Activated CD4-positive, alpha-beta memory T cell treated with anti-CD3 and anti-CD28 coated beads for 36 hours (primary cell): ENCODE measurements at regions not wholly inside any gene's neighbourhood (a gene's known extent, or its start where the extent isn't known, plus 50 kb on each side); places are given as distances from the start of the nearest gene placed in this dataset.
"Not testable (repeated sequence)": the region's sequence is repeated elsewhere in the genome, so short reads cannot be mapped to it uniquely, and the experiment has no call there.

Experiments
- CTCF ChIA-PET: fragments of 350-600 bp; sonication (Branson Sonifier 250); formaldehyde crosslinking; loops from one replicate; lab custom pipeline; 2021; ENCODE audit warnings: antibody characterized with exemption, inconsistent platforms; lab: Charles Lee
- POLR2A ChIA-PET: fragments of 350-600 bp; sonication (Branson Sonifier 250); formaldehyde crosslinking; loops from one replicate; lab custom pipeline; 2021; ENCODE audit warnings: antibody characterized with exemption; lab: Charles Lee
- DNase-seq: peaks from one replicate; pipeline ENCODE4 v3.0.0-alpha.2; 2020
- H3K27ac Mint-ChIP-seq: one replicate; pipeline ENCODE4 v1.8.0; 2021; ENCODE audit warnings: mixed read lengths
- H3K27me3 Mint-ChIP-seq: one replicate; pipeline ENCODE4 v1.8.0; 2021; ENCODE audit warnings: mixed read lengths
- H3K36me3 Mint-ChIP-seq: one replicate; pipeline ENCODE4 v1.8.0; 2021; ENCODE audit warnings: mixed read lengths
- H3K4me1 Mint-ChIP-seq: one replicate; pipeline ENCODE4 v1.8.0; 2021; ENCODE audit warnings: low read depth, mixed read lengths
- H3K4me3 Mint-ChIP-seq: one replicate; pipeline ENCODE4 v1.8.0; 2021; ENCODE audit warnings: mild to moderate bottlenecking, mixed read lengths
- H3K9me3 Mint-ChIP-seq: one replicate; pipeline ENCODE4 v1.8.0; 2021; ENCODE audit warnings: mixed read lengths
- intact Hi-C: fragments of 100-400 bp; cut with micrococcal nuclease; formaldehyde crosslinking; loops from one replicate; pipeline ENCODE4 v1.15.1; 2023

DNA sequence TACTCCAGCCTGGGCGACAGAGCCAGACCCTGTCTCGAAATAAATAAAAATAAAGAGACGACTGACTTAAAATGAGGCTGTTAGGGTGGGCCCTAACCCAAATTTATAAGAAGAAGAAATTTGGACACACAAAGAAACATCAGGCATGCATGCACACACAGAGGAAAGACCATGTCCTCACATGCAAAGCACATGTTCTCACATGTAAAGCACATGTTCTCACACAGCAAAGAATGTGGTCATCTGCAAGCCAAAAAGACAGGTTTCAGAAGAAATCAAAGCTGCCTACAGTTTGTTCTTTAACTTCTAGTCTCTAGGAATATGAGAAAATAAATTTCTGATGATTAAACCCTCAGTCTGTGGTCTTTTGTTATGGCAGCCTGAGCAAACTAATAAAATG is 132.3 kb upstream of the CRIM1 start:
- peaks cover under 1% of the 10 kb centered on the region for H3K9me3 Mint-ChIP-seq
- H3K27me3 Mint-ChIP-seq, result peaks cover under 1% of the 10 kb centered on the region
- H3K36me3 Mint-ChIP-seq, result no peaks in the 10 kb centered on the region
- POLR2A ChIA-PET, result no interaction called here
- no peak overlapping the region for H3K4me3 Mint-ChIP-seq
- no peak for DNase-seq
- intact Hi-C loops, result no loop called here
- no peak overlapping the region for H3K27ac Mint-ChIP-seq
- CTCF ChIA-PET, result no interaction called here
- H3K4me1 Mint-ChIP-seq, result no peaks in the 10 kb centered on the region

DNA sequence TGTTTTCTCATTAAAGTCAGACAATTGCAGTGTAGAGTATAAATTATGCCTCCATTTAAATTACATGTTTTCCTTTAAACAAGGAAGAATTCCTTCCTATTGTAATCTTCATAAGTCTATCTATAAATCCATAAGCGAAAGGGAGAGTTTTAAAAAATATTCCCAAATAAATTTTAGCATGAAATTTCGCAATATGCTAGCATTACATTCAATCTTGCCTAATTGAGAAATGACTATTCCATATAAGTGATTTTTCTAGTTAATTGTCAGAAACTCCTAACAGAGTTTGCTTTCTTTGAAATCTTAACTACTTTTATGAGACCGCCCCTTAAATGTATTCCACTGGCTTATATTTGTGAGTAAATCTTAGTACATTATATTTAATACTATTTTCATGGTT is 133.1 kb upstream of the CRIM1 start:
- peaks cover 2% of the 10 kb centered on the region for H3K9me3 Mint-ChIP-seq
- H3K4me1 Mint-ChIP-seq, result no peaks in the 10 kb centered on the region
- intact Hi-C loops, result no loop called here
- peaks cover 1% of the 10 kb centered on the region for H3K27me3 Mint-ChIP-seq
- ChIA-PET POLR2A (no interaction called here), CTCF (no interaction called here)
- DNase-seq, result no peak
- no peak overlapping the region for H3K27ac Mint-ChIP-seq
- H3K36me3 Mint-ChIP-seq, result no peaks in the 10 kb centered on the region
- H3K4me3 Mint-ChIP-seq, result no peak overlapping the region

GRCh38 chr2:36214691-36215090 is 140.9 kb upstream of the CRIM1 start:
- Mint-ChIP-seq H3K4me3 (no peak overlapping the region), H3K27ac (no peak overlapping the region), H3K9me3 (peaks cover 4% of the 10 kb centered on the region), H3K27me3 (peaks cover 1% of the 10 kb centered on the region), H3K4me1 (no peaks in the 10 kb centered on the region), H3K36me3 (no peaks in the 10 kb centered on the region)
- DNase-seq, result no peak
- intact Hi-C loops, result no loop called here
- POLR2A ChIA-PET, result no interaction called here
- CTCF ChIA-PET, result no interaction called here

DNA sequence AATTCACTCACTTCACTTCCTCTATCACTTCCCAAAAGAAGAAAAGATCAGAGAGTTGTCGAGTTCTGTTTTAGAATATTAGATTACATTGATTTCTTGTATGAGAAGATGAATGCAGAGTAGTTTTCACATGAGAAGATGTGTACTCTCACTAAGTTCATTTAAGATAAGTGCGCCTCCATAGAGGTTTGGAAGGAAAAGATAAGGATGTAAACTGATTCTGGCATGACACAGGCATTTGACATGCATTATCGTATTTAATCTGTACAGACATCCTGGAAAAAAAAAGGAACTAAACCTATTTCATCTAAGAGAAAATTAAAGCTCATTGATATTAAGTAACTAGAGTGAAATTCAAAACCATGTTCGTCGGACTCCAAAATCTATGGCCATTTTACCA is 152.2 kb upstream of the CRIM1 start:
- H3K27me3 Mint-ChIP-seq, result no peaks in the 10 kb centered on the region
- H3K27ac Mint-ChIP-seq, result no peak overlapping the region
- H3K9me3 Mint-ChIP-seq, result peaks cover 15% of the 10 kb centered on the region
- H3K4me3 Mint-ChIP-seq, result no peak overlapping the region
- no peak for DNase-seq
- POLR2A ChIA-PET, result no interaction called here
- CTCF ChIA-PET, result no interaction called here
- intact Hi-C loops, result no loop called here
- H3K36me3 Mint-ChIP-seq, result peaks cover 2% of the 10 kb centered on the region
- H3K4me1 Mint-ChIP-seq, result no peaks in the 10 kb centered on the region

GRCh38 chr2:36197181-36197971 is 158.2 kb upstream of the CRIM1 start:
- no peak for DNase-seq
- Mint-ChIP-seq H3K4me3 (no peak overlapping the region), H3K36me3 (peaks cover 2% of the 10 kb centered on the region), H3K4me1 (no peaks in the 10 kb centered on the region), H3K27ac (no peak overlapping the region), H3K27me3 (no peaks in the 10 kb centered on the region), H3K9me3 (peaks cover 14% of the 10 kb centered on the region)
- intact Hi-C loops, result no loop called here
- POLR2A ChIA-PET, result no interaction called here
- CTCF ChIA-PET, result no interaction called here

DNA sequence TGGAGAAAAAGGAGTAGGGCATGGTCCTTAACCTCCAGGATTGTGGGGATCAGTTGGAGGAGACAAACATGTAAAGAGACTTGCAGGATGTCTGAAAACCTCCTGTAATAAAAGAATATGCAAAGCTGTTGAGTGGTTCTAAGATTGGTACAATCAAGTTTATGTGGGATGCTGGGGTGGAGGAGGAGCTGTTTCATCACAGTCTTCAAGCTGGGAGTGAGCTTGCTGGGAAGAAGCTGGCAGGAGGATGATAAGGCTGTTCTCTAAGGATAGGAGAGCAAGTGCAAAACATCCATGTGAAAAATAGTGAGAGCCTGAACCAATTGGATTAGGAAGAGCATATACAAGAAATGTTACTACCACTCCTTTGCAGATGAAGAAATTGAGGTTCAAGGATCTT is 161.9 kb upstream of the CRIM1 start:
- ChIA-PET POLR2A (no interaction called here), CTCF (no interaction called here)
- DNase-seq, result no peak
- H3K4me3 Mint-ChIP-seq, result no peak overlapping the region
- no peaks in the 10 kb centered on the region for H3K9me3 Mint-ChIP-seq
- intact Hi-C loops, result no loop called here
- no peak overlapping the region for H3K27ac Mint-ChIP-seq
- H3K27me3 Mint-ChIP-seq, result no peaks in the 10 kb centered on the region
- H3K4me1 Mint-ChIP-seq, result no peaks in the 10 kb centered on the region
- H3K36me3 Mint-ChIP-seq, result no peaks in the 10 kb centered on the region

- intact Hi-C loops, result no loop called here
- no peak overlapping the region for H3K27ac Mint-ChIP-seq
- no peaks in the 10 kb centered on the region for H3K27me3 Mint-ChIP-seq
- no peak overlapping the region for H3K4me3 Mint-ChIP-seq
- no peaks in the 10 kb centered on the region for H3K9me3 Mint-ChIP-seq
- ChIA-PET POLR2A (no interaction called here), CTCF (no interaction called here)
- no peak for DNase-seq
- H3K36me3 Mint-ChIP-seq, result no peaks in the 10 kb centered on the region
- no peaks in the 10 kb centered on the region for H3K4me1 Mint-ChIP-seq
These were observed 162.6 kb upstream of the CRIM1 start for GRCh38 chr2:36192983-36193382.

DNA sequence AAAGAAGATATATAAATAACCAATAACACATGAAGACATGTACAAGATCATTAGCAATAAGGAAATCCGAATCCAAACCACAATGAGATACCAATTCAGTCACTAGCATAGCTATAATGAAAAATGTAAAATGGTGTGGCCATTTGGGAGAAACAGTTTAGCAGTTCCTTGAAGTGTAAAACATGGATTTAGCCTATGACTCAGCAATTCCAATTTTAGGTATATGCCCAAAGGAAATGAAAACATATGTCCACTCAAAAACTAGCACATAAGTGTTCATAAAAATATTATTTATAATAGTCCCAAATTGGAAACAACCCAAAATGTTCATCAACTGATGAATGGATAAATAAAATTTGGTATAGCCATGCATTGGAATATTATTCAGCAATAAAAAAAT is 165.5 kb upstream of the CRIM1 start:
- H3K36me3 Mint-ChIP-seq, result no peaks in the 10 kb centered on the region
- no peak overlapping the region for H3K27ac Mint-ChIP-seq
- CTCF ChIA-PET, result no interaction called here
- no peaks in the 10 kb centered on the region for H3K4me1 Mint-ChIP-seq
- H3K27me3 Mint-ChIP-seq, result no peaks in the 10 kb centered on the region
- H3K9me3 Mint-ChIP-seq, result no peaks in the 10 kb centered on the region
- POLR2A ChIA-PET, result no interaction called here
- no peak overlapping the region for H3K4me3 Mint-ChIP-seq
- intact Hi-C loops, result no loop called here
- DNase-seq, result no peak

- CTCF ChIA-PET, result no interaction called here
- DNase-seq, result no peak
- Mint-ChIP-seq H3K4me1 (no peaks in the 10 kb centered on the region), H3K27me3 (no peaks in the 10 kb centered on the region), H3K9me3 (no peaks in the 10 kb centered on the region), H3K27ac (no peak overlapping the region), H3K36me3 (no peaks in the 10 kb centered on the region), H3K4me3 (no peak overlapping the region)
- POLR2A ChIA-PET, result no interaction called here
- intact Hi-C loops, result no loop called here
These were observed 170.0 kb upstream of the CRIM1 start for GRCh38 chr2:36185624-36186023.

- POLR2A ChIA-PET, result no interaction called here
- H3K27me3 Mint-ChIP-seq, result no peaks in the 10 kb centered on the region
- no peak overlapping the region for H3K27ac Mint-ChIP-seq
- no peaks in the 10 kb centered on the region for H3K4me1 Mint-ChIP-seq
- intact Hi-C loops, result no loop called here
- CTCF ChIA-PET, result no interaction called here
- H3K4me3 Mint-ChIP-seq, result no peak overlapping the region
- H3K36me3 Mint-ChIP-seq, result no peaks in the 10 kb centered on the region
- no peaks in the 10 kb centered on the region for H3K9me3 Mint-ChIP-seq
- no peak for DNase-seq
These were observed 170.7 kb upstream of the CRIM1 start for GRCh38 chr2:36184848-36185247.

- CTCF ChIA-PET, H3K9me3 Mint-ChIP-seq, H3K36me3 Mint-ChIP-seq, intact Hi-C loops, H3K4me3 Mint-ChIP-seq, H3K4me1 Mint-ChIP-seq, H3K27ac Mint-ChIP-seq, POLR2A ChIA-PET, DNase-seq, H3K27me3 Mint-ChIP-seq: not testable (repeated sequence)
These were observed 174.6 kb upstream of the CRIM1 start for GRCh38 chr2:36180789-36181482.

- H3K27me3 Mint-ChIP-seq, H3K27ac Mint-ChIP-seq, H3K36me3 Mint-ChIP-seq, H3K9me3 Mint-ChIP-seq, H3K4me3 Mint-ChIP-seq, POLR2A ChIA-PET, DNase-seq, H3K4me1 Mint-ChIP-seq, CTCF ChIA-PET, intact Hi-C loops: not testable (repeated sequence)
These were observed 175.3 kb upstream of the CRIM1 start for GRCh38 chr2:36180293-36180692.

DNA sequence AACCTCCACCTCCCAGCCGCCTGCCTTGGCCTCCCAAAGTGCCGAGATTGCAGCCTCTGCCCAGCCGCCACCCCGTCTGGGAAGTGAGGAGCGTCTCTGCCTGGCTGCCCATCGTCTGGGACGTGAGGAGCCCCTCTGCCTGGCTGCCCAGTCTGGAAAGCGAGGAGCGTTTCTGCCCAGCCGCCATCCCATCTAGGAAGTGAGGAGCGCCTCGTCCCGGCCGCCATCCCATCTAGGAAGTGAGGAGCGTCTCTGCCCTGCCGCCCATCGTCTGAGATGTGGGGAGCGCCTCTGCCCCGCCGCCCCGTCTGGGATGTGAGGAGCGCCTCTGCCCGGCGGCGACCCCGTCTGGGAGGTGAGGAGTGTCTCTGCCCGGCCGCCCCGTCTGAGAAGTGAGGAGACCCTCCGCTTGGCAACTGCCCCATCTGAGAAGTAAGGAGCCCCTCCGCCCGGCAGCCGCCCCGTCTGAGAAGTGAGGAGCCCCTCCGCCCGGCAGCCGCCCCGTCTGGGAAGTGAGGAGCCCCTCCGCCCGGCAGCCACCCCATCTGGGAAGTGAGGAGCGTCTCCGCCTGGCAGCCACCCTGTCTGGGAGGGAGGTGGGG is 175.8 kb upstream of the CRIM1 start:
- H3K4me3 Mint-ChIP-seq, H3K36me3 Mint-ChIP-seq, CTCF ChIA-PET, POLR2A ChIA-PET, H3K27ac Mint-ChIP-seq, H3K4me1 Mint-ChIP-seq, DNase-seq, intact Hi-C loops, H3K27me3 Mint-ChIP-seq, H3K9me3 Mint-ChIP-seq: not testable (repeated sequence)
